ENCODE measurements at regions not wholly inside any gene's neighbourhood (a gene's known extent, or its start where the extent isn't known, plus 50 kb on each side); places are given as distances from the start of the nearest gene placed in this dataset.

DNA sequence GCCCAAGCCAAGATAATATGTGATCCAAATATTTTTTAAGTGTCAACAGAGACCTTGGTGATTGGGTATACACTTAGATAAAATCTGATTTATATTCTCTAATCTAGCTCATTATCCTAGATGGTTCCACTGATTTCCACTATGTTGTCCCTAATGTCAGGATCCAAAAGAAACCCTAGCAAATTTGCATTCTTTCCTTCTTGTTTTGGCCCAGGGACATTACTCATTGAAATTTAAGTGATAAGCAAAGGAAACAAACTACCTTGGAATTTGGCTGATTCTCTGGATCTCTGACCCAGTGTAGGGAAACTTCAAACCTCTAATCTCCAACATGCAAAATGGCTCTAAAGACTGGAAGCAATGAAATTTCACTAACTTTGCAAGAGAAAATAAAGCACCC lies 179.8 kb upstream of the MEIS1 start:
- H3K9me3 ChIP-seq (replicated peaks; ENCODE audit: insufficient read depth, low read length), result no peaks in the 10 kb centered on the region
- H3K4me1 ChIP-seq (ENCODE audit: low read length), result no peaks in the 10 kb centered on the region
- H3K79me2 ChIP-seq (ENCODE audit: low read length), result no peaks in the 10 kb centered on the region
- H3K27me3 ChIP-seq (replicated peaks; ENCODE audit: insufficient read depth, low read length), result no peaks in the 10 kb centered on the region
- H3K4me2 ChIP-seq (ENCODE audit: low read depth, low read length), result no peak overlapping the region
- no peak overlapping the region for H3K9ac ChIP-seq (ENCODE audit: low read length)
- no peaks in the 10 kb centered on the region for H4K20me1 ChIP-seq (ENCODE audit: insufficient read depth, low read length)
- no peaks in the 10 kb centered on the region for H3F3A ChIP-seq (ENCODE audit: insufficient read depth, low read length)
- no peak overlapping the region for H3K27ac ChIP-seq (ENCODE audit: low read length)
- H3K4me3 ChIP-seq (ENCODE audit: low read length), result no peak overlapping the region
- TF ChIP-seq, protein P1, sequence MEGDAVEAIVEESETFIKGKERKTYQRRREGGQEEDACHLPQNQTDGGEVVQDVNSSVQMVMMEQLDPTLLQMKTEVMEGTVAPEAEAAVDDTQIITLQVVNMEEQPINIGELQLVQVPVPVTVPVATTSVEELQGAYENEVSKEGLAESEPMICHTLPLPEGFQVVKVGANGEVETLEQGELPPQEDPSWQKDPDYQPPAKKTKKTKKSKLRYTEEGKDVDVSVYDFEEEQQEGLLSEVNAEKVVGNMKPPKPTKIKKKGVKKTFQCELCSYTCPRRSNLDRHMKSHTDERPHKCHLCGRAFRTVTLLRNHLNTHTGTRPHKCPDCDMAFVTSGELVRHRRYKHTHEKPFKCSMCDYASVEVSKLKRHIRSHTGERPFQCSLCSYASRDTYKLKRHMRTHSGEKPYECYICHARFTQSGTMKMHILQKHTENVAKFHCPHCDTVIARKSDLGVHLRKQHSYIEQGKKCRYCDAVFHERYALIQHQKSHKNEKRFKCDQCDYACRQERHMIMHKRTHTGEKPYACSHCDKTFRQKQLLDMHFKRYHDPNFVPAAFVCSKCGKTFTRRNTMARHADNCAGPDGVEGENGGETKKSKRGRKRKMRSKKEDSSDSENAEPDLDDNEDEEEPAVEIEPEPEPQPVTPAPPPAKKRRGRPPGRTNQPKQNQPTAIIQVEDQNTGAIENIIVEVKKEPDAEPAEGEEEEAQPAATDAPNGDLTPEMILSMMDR (IDR thresholded peaks at IDR 0.05; ENCODE audit: low read length), result no peak
- no peak for TF ChIP-seq EZH2 (optimal IDR thresholded peaks at IDR 0.05; ENCODE audit: low read depth, low read length)
- TF ChIP-seq EZH2phosphoT487 (IDR thresholded peaks at IDR 0.05; ENCODE audit: low read length), result no peak
- no peak for DNase-seq
- H3K36me3 ChIP-seq (replicated peaks; ENCODE audit: insufficient read depth, low read length), result no peaks in the 10 kb centered on the region
- H2AFZ ChIP-seq (ENCODE audit: low read length), result no peak overlapping the region
- no peaks in the 10 kb centered on the region for H3K9me2 ChIP-seq (replicated peaks; ENCODE audit: insufficient read depth, low read length)

- Histone ChIP-seq H3K4me2 (ENCODE audit: low read depth, low read length) (no peak overlapping the region), H2AFZ (ENCODE audit: low read length) (no peak overlapping the region), H3K4me1 (ENCODE audit: low read length) (no peaks in the 10 kb centered on the region), H4K20me1 (ENCODE audit: insufficient read depth, low read length) (no peaks in the 10 kb centered on the region), H3K27ac (ENCODE audit: low read length) (no peak overlapping the region), H3K36me3 (replicated peaks; ENCODE audit: insufficient read depth, low read length) (no peaks in the 10 kb centered on the region), H3F3A (ENCODE audit: insufficient read depth, low read length) (no peaks in the 10 kb centered on the region), H3K4me3 (ENCODE audit: low read length) (no peak overlapping the region), H3K9me3 (replicated peaks; ENCODE audit: insufficient read depth, low read length) (no peaks in the 10 kb centered on the region), H3K79me2 (ENCODE audit: low read length) (no peaks in the 10 kb centered on the region), H3K27me3 (replicated peaks; ENCODE audit: insufficient read depth, low read length) (no peaks in the 10 kb centered on the region), H3K9ac (ENCODE audit: low read length) (no peak overlapping the region), H3K9me2 (replicated peaks; ENCODE audit: insufficient read depth, low read length) (no peaks in the 10 kb centered on the region)
- no peak for DNase-seq
- TF ChIP-seq EZH2 (optimal IDR thresholded peaks at IDR 0.05; ENCODE audit: low read depth, low read length), result no peak
- TF ChIP-seq EZH2phosphoT487 (IDR thresholded peaks at IDR 0.05; ENCODE audit: low read length), result no peak
- TF ChIP-seq, protein P1 (IDR thresholded peaks at IDR 0.05; ENCODE audit: low read length), result no peak
Observed at GRCh38 chr2:66253066-66253465, 181.9 kb upstream of the MEIS1 start.

- Histone ChIP-seq H3F3A (ENCODE audit: insufficient read depth, low read length) (no peaks in the 10 kb centered on the region), H3K9me2 (replicated peaks; ENCODE audit: insufficient read depth, low read length) (no peaks in the 10 kb centered on the region), H3K9me3 (replicated peaks; ENCODE audit: insufficient read depth, low read length) (no peaks in the 10 kb centered on the region), H3K4me1 (ENCODE audit: low read length) (no peaks in the 10 kb centered on the region), H3K4me2 (ENCODE audit: low read depth, low read length) (no peak overlapping the region), H4K20me1 (ENCODE audit: insufficient read depth, low read length) (no peaks in the 10 kb centered on the region), H3K4me3 (ENCODE audit: low read length) (no peak overlapping the region), H3K79me2 (ENCODE audit: low read length) (no peaks in the 10 kb centered on the region), H3K36me3 (replicated peaks; ENCODE audit: insufficient read depth, low read length) (no peaks in the 10 kb centered on the region), H3K9ac (ENCODE audit: low read length) (no peak overlapping the region), H2AFZ (ENCODE audit: low read length) (no peak overlapping the region), H3K27ac (ENCODE audit: low read length) (no peak overlapping the region), H3K27me3 (replicated peaks; ENCODE audit: insufficient read depth, low read length) (no peaks in the 10 kb centered on the region)
- TF ChIP-seq, protein P1 (IDR thresholded peaks at IDR 0.05; ENCODE audit: low read length), result no peak
- no peak for TF ChIP-seq EZH2 (optimal IDR thresholded peaks at IDR 0.05; ENCODE audit: low read depth, low read length)
- no peak for TF ChIP-seq EZH2phosphoT487 (IDR thresholded peaks at IDR 0.05; ENCODE audit: low read length)
- no peak for DNase-seq
Observed at GRCh38 chr2:66252109-66252508, 182.8 kb upstream of the MEIS1 start.
